Stomach (tissue), 8 donors: ENCODE measurements at regions not wholly inside any gene's neighbourhood (a gene's known extent, or its start where the extent isn't known, plus 50 kb on each side); places are given as distances from the start of the nearest gene placed in this dataset.
"Not testable (repeated sequence)": the region's sequence is repeated elsewhere in the genome, so short reads cannot be mapped to it uniquely, and the experiment has no call there.

Source experiments
- DNase-seq, 2 donors: peaks; one replicate each; pipeline versions ENCODE4 v3.0.0 to v3.0.0-alpha.2; 2013 to 2019
- H3K27ac ChIP-seq, 5 donors: fragments of 200-600 bp in 4 of 5; sonication (generic) in 4 of 5; one replicate each; pipeline ENCODE4 v1.5.1; 2013 to 2019; ENCODE audit warnings: mild to moderate bottlenecking in 1 of 5, moderate library complexity in 1 of 5
- H3K27me3 ChIP-seq, 3 donors: fragments of 200-600 bp; sonication (generic); one replicate each; pipeline ENCODE4 v1.5.1; 2017 to 2019; ENCODE audit warnings: mixed run types in 1 of 3
- H3K36me3 ChIP-seq, 4 donors: fragments of 200-600 bp; sonication (generic); 1 replicate in 3 of 4; 2 replicates in 1 of 4; pipeline ENCODE4 v1.5.1; 2016 to 2019
- H3K4me1 ChIP-seq, 4 donors: fragments of 200-600 bp; sonication (generic); one replicate each; pipeline ENCODE4 v1.5.1; 2016 to 2019
- H3K4me3 ChIP-seq, 4 donors: fragments of 200-600 bp; sonication (generic) in 3 of 4; one replicate each; pipeline ENCODE4 v1.5.1; 2016 to 2019; ENCODE audit warnings: mild to moderate bottlenecking in 1 of 4
- H3K9me3 ChIP-seq, 4 donors: fragments of 200-600 bp; sonication (generic); one replicate each; pipeline ENCODE4 v1.5.1; 2016 to 2019
- POLR2A ChIP-seq, 4 donors: fragments of 450-650 bp; IDR thresholded peaks; one replicate each; pipeline ENCODE4 v1.6.1; 2016; ENCODE audit warnings: antibody characterized with exemption in 4 of 4, control low read depth in 2 of 4, mild to moderate bottlenecking in 1 of 4, moderate library complexity in 1 of 4
- POLR2AphosphoS5 ChIP-seq, 3 donors: sonication (generic); formaldehyde crosslinking; IDR thresholded peaks; one replicate each; pipeline ENCODE4 v1.6.1; 2016; ENCODE audit warnings: antibody characterized with exemption in 3 of 3
- WGBS, 5 donors: extraction: QIAGEN DNeasy Blood & Tissue Kit in 3 of 5; methylation state at CpG; one replicate each; pipeline versions ENCODE4 v1.1.5 to v1.1.7; 2013 to 2018; 5-methylcytosine and 5-hydroxymethylcytosine counted together
- intact Hi-C: fragments of 100-400 bp; cut with DNase I; formaldehyde crosslinking; loops from one replicate; pipeline ENCODE4 v1.15.1; 2023; ENCODE audit warnings: low total_unique reads
- donor health status: healthy with polysubstance abuse.
- donor health status: Bipolar disorder and iron deficiency.
- donor health status: healthy.

GRCh38 chr1:149635290-149635899 is 51.7 kb downstream of the PPIAL4C start:
- DNase-seq, H3K9me3 ChIP-seq, H3K36me3 ChIP-seq, H3K4me3 ChIP-seq, intact Hi-C loops, H3K27me3 ChIP-seq: not testable (repeated sequence)
- peaks cover 0 to 14% (median 0%) of the 10 kb centered on the region in 4 donors for H3K4me1 ChIP-seq
- peak overlapping the region in 4 of 5 donors; percentile 89 to 92 (median 91) for H3K27ac ChIP-seq
- WGBS, 5 donors = 17 to 50% (median 24%) methylated on average over 4 to 7 of the region's 10 CpGs

GRCh38 chr1:149636286-149637122 is 52.9 kb downstream of the PPIAL4C start:
- H3K9me3 ChIP-seq, intact Hi-C loops, H3K27me3 ChIP-seq, H3K36me3 ChIP-seq: not testable (repeated sequence)
- 0 to 2% (median 0%) methylated on average over 38 to 40 of the region's 41 CpGs for WGBS, 5 donors
- H3K27ac ChIP-seq = peak overlapping the region; percentile 89 to 95 (median 91)
- TF ChIP-seq POLR2AphosphoS5 (IDR thresholded peaks at IDR 0.05) = peak in 2 of 3 donors; percentile 18 to 59
- TF ChIP-seq POLR2A (IDR thresholded peaks at IDR 0.05) = peak in 1 of 4 donors; percentile 25
- DNase-seq = peak; percentile 87 to 95
- H3K4me1 ChIP-seq = peaks cover 0 to 14% (median 2%) of the 10 kb centered on the region in 4 donors
- H3K4me3 ChIP-seq = peak overlapping the region; percentile 32 to 53 (median 42)

- peaks cover 0 to 14% (median 2%) of the 10 kb centered on the region in 4 donors for H3K4me1 ChIP-seq
- intact Hi-C loops, DNase-seq, H3K4me3 ChIP-seq, H3K9me3 ChIP-seq, H3K27ac ChIP-seq, H3K27me3 ChIP-seq, H3K36me3 ChIP-seq: not testable (repeated sequence)
- 80 to 91% (median 89%) methylated on average over 8 of the region's 8 CpGs for WGBS, 5 donors
These were observed 54.8 kb downstream of the PPIAL4C start for GRCh38 chr1:149638481-149638880.

GRCh38 chr1:149638901-149639658 is 55.4 kb downstream of the PPIAL4C start:
- H3K27ac ChIP-seq, intact Hi-C loops, H3K9me3 ChIP-seq, H3K4me1 ChIP-seq, DNase-seq, H3K27me3 ChIP-seq, H3K4me3 ChIP-seq, H3K36me3 ChIP-seq: not testable (repeated sequence)
- whole genome bisulfite sequencing, 5 donors = 91 to 97% (median 95%) methylated on average over 21 to 29 of the region's 31 CpGs

GRCh38 chr1:149641179-149641578 is 57.5 kb downstream of the PPIAL4C start:
- H3K9me3 ChIP-seq, H3K4me1 ChIP-seq, H3K27me3 ChIP-seq, H3K4me3 ChIP-seq, DNase-seq, H3K36me3 ChIP-seq, intact Hi-C loops: not testable (repeated sequence)
- H3K27ac ChIP-seq = peak overlapping the region in 1 of 5 donors; percentile 4
- WGBS, 5 donors = 64 to 76% (median 72%) methylated on average over 4 of the region's 4 CpGs

- H3K4me1 ChIP-seq, H3K4me3 ChIP-seq, H3K9me3 ChIP-seq, intact Hi-C loops, H3K36me3 ChIP-seq, H3K27me3 ChIP-seq, DNase-seq, H3K27ac ChIP-seq: not testable (repeated sequence)
- whole genome bisulfite sequencing, 5 donors = 18 to 43% (median 29%) methylated on average over 1 of the region's 1 CpG
These were observed 61.2 kb downstream of the PPIAL4C start for GRCh38 chr1:149644818-149645217.

- H3K4me3 ChIP-seq = peak overlapping the region; percentile 36 to 47 (median 37)
- 7 to 20% (median 12%) methylated on average over 1 to 28 of the region's 37 CpGs; no CpG with 5 or more reads in 1 of the 5 donors for WGBS, 5 donors
- DNase-seq = peak in 1 of 2 donors; percentile 37
- H3K9me3 ChIP-seq, H3K27me3 ChIP-seq, H3K36me3 ChIP-seq, intact Hi-C loops, H3K4me1 ChIP-seq: not testable (repeated sequence)
- H3K27ac ChIP-seq = peak overlapping the region in 2 of 5 donors; percentile 60 to 75
These were observed 62.8 kb downstream of the PPIAL4C start for GRCh38 chr1:149646360-149647017.

- H3K4me1 ChIP-seq, H3K36me3 ChIP-seq, intact Hi-C loops, H3K27me3 ChIP-seq, H3K9me3 ChIP-seq: not testable (repeated sequence)
- peak overlapping the region; percentile 36 to 47 (median 37) for H3K4me3 ChIP-seq
- peak overlapping the region in 2 of 5 donors; percentile 60 to 75 for H3K27ac ChIP-seq
- WGBS, 5 donors = 8 to 24% (median 16%) methylated on average over 10 to 19 of the region's 20 CpGs
- peak in 1 of 2 donors; percentile 28 for DNase-seq
These were observed 63.3 kb downstream of the PPIAL4C start for GRCh38 chr1:149647018-149647373.

- H3K4me3 ChIP-seq, intact Hi-C loops: not testable (repeated sequence)
- 78 to 95% (median 88%) methylated on average over 4 of the region's 4 CpGs for WGBS, 5 donors
These were observed 74.1 kb downstream of the PPIAL4C start for GRCh38 chr1:149657750-149658149.

GRCh38 chr1:149658175-149658574 is 74.5 kb downstream of the PPIAL4C start:
- H3K4me1 ChIP-seq, H3K36me3 ChIP-seq, H3K27ac ChIP-seq, H3K4me3 ChIP-seq, DNase-seq, H3K9me3 ChIP-seq, intact Hi-C loops, H3K27me3 ChIP-seq: not testable (repeated sequence)
- WGBS, 5 donors = 60 to 74% (median 63%) methylated on average over 2 of the region's 5 CpGs

More at GRCh38 chr1:149657750-149658149, 74.1 kb downstream of the PPIAL4C start:
- H3K27me3 ChIP-seq, DNase-seq, H3K27ac ChIP-seq, H3K9me3 ChIP-seq, H3K4me1 ChIP-seq, H3K36me3 ChIP-seq: not testable (repeated sequence)

GRCh38 chr1:149664624-149665023 is 81.0 kb downstream of the PPIAL4C start:
- intact Hi-C loops, DNase-seq, H3K4me1 ChIP-seq, H3K9me3 ChIP-seq, H3K4me3 ChIP-seq, H3K36me3 ChIP-seq, H3K27me3 ChIP-seq, H3K27ac ChIP-seq: not testable (repeated sequence)
- WGBS, 5 donors = 0 to 33% (median 25%) methylated on average over 1 of the region's 2 CpGs; no CpG with 5 or more reads in 2 of the 5 donors
